ENCODE measurements at regions not wholly inside any gene's neighbourhood (a gene's known extent, or its start where the extent isn't known, plus 50 kb on each side); places are given as distances from the start of the nearest gene placed in this dataset.

- H3K27ac Mint-ChIP-seq = no peak overlapping the region
- intact Hi-C loops (cut with micrococcal nuclease) = no loop called here
- no peaks in the 10 kb centered on the region for H3K9me3 Mint-ChIP-seq
- H3K4me1 Mint-ChIP-seq (ENCODE audit: low read depth) = no peaks in the 10 kb centered on the region
- no peak overlapping the region for H3K4me3 Mint-ChIP-seq
- no peaks in the 10 kb centered on the region for H3K27me3 Mint-ChIP-seq (ENCODE audit: insufficient read depth)
- H3K36me3 Mint-ChIP-seq (ENCODE audit: low read depth) = no peaks in the 10 kb centered on the region
- no peak for DNase-seq (ENCODE audit: low spot score)
Measured at GRCh38 chr6:56318851-56319250, 71.5 kb upstream of the COL21A1 start.

GRCh38 chr6:56314683-56315523 lies 67.5 kb upstream of the COL21A1 start:
- no peak for DNase-seq (ENCODE audit: low spot score)
- no peaks in the 10 kb centered on the region for H3K27me3 Mint-ChIP-seq (ENCODE audit: insufficient read depth)
- no peaks in the 10 kb centered on the region for H3K4me1 Mint-ChIP-seq (ENCODE audit: low read depth)
- H3K27ac Mint-ChIP-seq = no peak overlapping the region
- intact Hi-C loops (cut with micrococcal nuclease) = no loop called here
- H3K4me3 Mint-ChIP-seq = no peak overlapping the region
- H3K9me3 Mint-ChIP-seq = no peaks in the 10 kb centered on the region
- no peaks in the 10 kb centered on the region for H3K36me3 Mint-ChIP-seq (ENCODE audit: low read depth)

- no peak overlapping the region for H3K4me3 Mint-ChIP-seq
- peaks cover 4% of the 10 kb centered on the region for H3K9me3 Mint-ChIP-seq
- no peak overlapping the region for H3K27ac Mint-ChIP-seq
- intact Hi-C loops (cut with micrococcal nuclease) = no loop called here
- H3K4me1 Mint-ChIP-seq (ENCODE audit: low read depth) = no peaks in the 10 kb centered on the region
- H3K27me3 Mint-ChIP-seq (ENCODE audit: insufficient read depth) = no peaks in the 10 kb centered on the region
- DNase-seq (ENCODE audit: low spot score) = no peak
- no peaks in the 10 kb centered on the region for H3K36me3 Mint-ChIP-seq (ENCODE audit: low read depth)
Measured at GRCh38 chr6:56311533-56312448, 64.4 kb upstream of the COL21A1 start.

DNA sequence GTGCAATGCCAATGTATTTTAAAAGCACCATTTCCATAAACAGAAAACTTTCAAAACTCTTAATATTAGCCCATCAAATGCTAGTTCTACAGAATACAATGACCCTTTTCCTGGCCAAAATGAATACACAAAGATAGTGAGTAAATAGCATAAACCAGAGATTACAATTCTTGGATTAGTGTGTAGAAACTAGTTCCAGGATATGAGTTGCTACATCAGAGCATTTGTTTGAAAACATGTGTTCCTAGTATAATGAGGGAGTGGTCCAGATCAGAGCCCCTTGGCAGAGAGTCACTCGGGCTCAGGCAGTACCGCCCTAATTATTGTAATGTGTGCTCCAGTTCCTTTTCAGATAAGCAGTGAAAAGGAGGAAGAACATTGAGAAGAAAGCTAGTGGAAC lies 63.7 kb upstream of the COL21A1 start:
- intact Hi-C loops (cut with micrococcal nuclease) = no loop called here
- peaks cover 4% of the 10 kb centered on the region for H3K9me3 Mint-ChIP-seq
- H3K4me3 Mint-ChIP-seq = no peak overlapping the region
- DNase-seq (ENCODE audit: low spot score) = no peak
- no peaks in the 10 kb centered on the region for H3K4me1 Mint-ChIP-seq (ENCODE audit: low read depth)
- H3K36me3 Mint-ChIP-seq (ENCODE audit: low read depth) = no peaks in the 10 kb centered on the region
- no peaks in the 10 kb centered on the region for H3K27me3 Mint-ChIP-seq (ENCODE audit: insufficient read depth)
- H3K27ac Mint-ChIP-seq = no peak overlapping the region

DNA sequence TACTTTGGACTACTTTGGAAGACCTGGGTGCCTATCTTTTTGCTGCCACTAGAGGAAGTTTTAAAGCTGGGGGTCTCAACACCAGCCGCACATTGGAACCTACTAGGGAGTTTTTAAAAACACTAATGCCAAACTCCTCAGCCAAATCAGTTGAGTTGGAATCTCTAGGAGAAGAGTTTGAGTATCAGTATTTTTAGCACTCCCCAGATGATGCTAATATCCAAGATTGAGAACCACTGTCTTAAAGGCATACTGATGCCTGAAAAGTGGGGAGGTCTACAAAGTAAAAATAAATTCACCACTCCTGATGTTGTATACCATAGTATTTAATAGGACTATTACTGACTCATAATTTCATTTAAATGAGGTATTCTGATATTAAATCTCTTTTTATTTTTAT lies 62.9 kb upstream of the COL21A1 start:
- DNase-seq (ENCODE audit: low spot score) = no peak
- H3K36me3 Mint-ChIP-seq (ENCODE audit: low read depth) = no peaks in the 10 kb centered on the region
- H3K27ac Mint-ChIP-seq = no peak overlapping the region
- intact Hi-C loops (cut with micrococcal nuclease) = no loop called here
- H3K4me3 Mint-ChIP-seq = no peak overlapping the region
- no peaks in the 10 kb centered on the region for H3K27me3 Mint-ChIP-seq (ENCODE audit: insufficient read depth)
- H3K4me1 Mint-ChIP-seq (ENCODE audit: low read depth) = no peaks in the 10 kb centered on the region
- H3K9me3 Mint-ChIP-seq = peaks cover 4% of the 10 kb centered on the region

DNA sequence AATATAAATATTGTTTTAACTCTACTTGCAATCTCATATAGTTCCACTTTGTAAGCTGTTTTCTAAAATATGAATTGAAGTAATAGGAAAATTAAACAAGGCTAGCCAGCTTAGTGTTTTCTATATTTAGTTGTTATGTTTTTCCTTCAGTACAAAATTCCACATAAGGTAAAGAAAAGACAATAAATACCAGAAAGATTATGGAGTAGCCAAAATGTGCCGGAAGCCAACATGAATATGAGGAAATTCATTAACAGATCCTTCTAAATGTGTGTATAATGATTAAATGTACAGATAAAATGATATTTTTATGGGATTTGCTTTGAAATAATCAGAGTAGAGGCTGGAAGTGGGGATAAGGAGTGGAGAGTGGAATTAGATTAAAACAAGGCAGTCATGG lies 52.5 kb upstream of the COL21A1 start:
- no peaks in the 10 kb centered on the region for H3K4me1 Mint-ChIP-seq (ENCODE audit: low read depth)
- H3K27me3 Mint-ChIP-seq (ENCODE audit: insufficient read depth) = no peaks in the 10 kb centered on the region
- no peak overlapping the region for H3K27ac Mint-ChIP-seq
- DNase-seq (ENCODE audit: low spot score) = no peak
- H3K4me3 Mint-ChIP-seq = no peak overlapping the region
- H3K9me3 Mint-ChIP-seq = no peaks in the 10 kb centered on the region
- intact Hi-C loops (cut with micrococcal nuclease) = no loop called here
- H3K36me3 Mint-ChIP-seq (ENCODE audit: low read depth) = no peaks in the 10 kb centered on the region

DNA sequence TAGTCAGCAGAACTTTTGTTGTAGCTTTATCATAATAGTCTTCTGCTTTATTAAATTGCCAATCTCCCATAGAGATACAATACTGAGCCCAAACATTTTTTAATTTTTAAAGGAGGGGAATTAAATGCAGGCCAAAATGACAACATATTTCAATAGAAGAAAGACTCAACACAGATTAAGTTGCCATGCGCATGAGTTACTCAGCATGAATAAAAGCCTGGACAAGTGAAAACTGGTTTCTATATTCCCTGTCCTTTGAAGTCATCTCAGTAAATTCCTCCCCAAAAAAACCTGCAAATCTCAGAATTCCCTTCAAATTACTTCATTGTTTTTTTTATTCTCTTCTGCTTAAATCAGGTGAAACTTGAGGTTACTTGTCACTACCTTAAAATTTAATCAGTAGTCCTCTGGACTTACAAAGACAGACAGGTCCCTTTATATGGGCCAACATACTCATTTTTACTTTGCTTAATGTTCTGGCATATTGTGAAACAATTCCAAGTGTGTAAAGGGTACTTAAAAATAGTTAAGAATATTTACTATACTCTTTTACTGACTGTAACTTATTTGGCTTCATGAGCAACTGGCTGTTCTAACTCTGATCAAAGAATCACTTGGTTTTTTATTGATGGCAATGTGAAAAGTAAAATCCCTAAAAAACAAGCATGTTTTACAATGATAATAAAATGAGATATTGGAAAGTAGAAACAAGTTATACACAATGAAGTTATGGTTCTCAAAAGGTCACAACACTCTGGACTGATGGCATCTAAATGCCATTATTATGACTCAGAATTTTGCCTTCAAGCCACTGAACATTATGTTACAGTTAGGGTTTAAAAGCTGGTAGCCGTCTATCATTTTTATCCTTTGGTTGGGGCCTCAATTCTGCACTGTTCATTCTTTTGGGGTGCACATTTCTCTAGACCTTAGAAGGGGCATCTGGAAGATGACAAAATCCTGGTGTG lies 49.9 kb upstream of the COL21A1 start:
- DNase-seq (ENCODE audit: low spot score) = no peak
- Mint-ChIP-seq H3K36me3 (ENCODE audit: low read depth) (no peaks in the 10 kb centered on the region), H3K4me3 (no peak overlapping the region), H3K4me1 (ENCODE audit: low read depth) (no peaks in the 10 kb centered on the region), H3K9me3 (no peaks in the 10 kb centered on the region), H3K27ac (no peak overlapping the region), H3K27me3 (ENCODE audit: insufficient read depth) (no peaks in the 10 kb centered on the region)
- intact Hi-C loops (cut with micrococcal nuclease) = no loop called here
